ENCODE measurements at regions not wholly inside any gene's neighbourhood (a gene's known extent, or its start where the extent isn't known, plus 50 kb on each side); places are given as distances from the start of the nearest gene placed in this dataset.

GRCh38 chr9:1490341-1491232 lies 440.4 kb downstream of the DMRT2 start:
- no peak for DNase-seq (ENCODE audit: low read depth in 2 of 2)

GRCh38 chr9:1492156-1492555 lies 442.0 kb downstream of the DMRT2 start:
- no peak for DNase-seq (ENCODE audit: low read depth in 2 of 2)

GRCh38 chr9:1495282-1496030 lies 445.3 kb downstream of the DMRT2 start:
- DNase-seq (ENCODE audit: low read depth in 2 of 2): no peak

- no peak for DNase-seq (ENCODE audit: low read depth in 2 of 2)
Measured at GRCh38 chr9:1505489-1505888, 455.3 kb downstream of the DMRT2 start.

- no peak for DNase-seq (ENCODE audit: low read depth in 2 of 2)
Measured at GRCh38 chr9:1510712-1511111, 460.6 kb downstream of the DMRT2 start.

- no peak for DNase-seq (ENCODE audit: low read depth in 2 of 2)
Measured at GRCh38 chr9:1513105-1513504, 462.9 kb downstream of the DMRT2 start.

GRCh38 chr9:1514250-1514649 lies 464.1 kb downstream of the DMRT2 start:
- DNase-seq (ENCODE audit: low read depth in 2 of 2): no peak

- DNase-seq (ENCODE audit: low read depth in 2 of 2): no peak
Measured at GRCh38 chr9:1514776-1515363, 464.7 kb downstream of the DMRT2 start.

GRCh38 chr9:1515557-1515956 lies 465.4 kb downstream of the DMRT2 start:
- no peak for DNase-seq (ENCODE audit: low read depth in 2 of 2)

GRCh38 chr9:1521547-1521946 lies 471.4 kb downstream of the DMRT2 start:
- no peak for DNase-seq (ENCODE audit: low read depth in 2 of 2)

GRCh38 chr9:1522219-1522767 lies 472.1 kb downstream of the DMRT2 start:
- no peak for DNase-seq (ENCODE audit: low read depth in 2 of 2)

- DNase-seq (ENCODE audit: low read depth in 2 of 2): no peak
Measured at GRCh38 chr9:1528456-1528855, 478.3 kb downstream of the DMRT2 start.

GRCh38 chr9:1530696-1531095 lies 480.5 kb downstream of the DMRT2 start:
- DNase-seq (ENCODE audit: low read depth in 2 of 2): no peak

GRCh38 chr9:1531424-1531823 lies 481.3 kb downstream of the DMRT2 start:
- no peak for DNase-seq (ENCODE audit: low read depth in 2 of 2)

GRCh38 chr9:1532171-1532570 lies 482.0 kb downstream of the DMRT2 start:
- DNase-seq (ENCODE audit: low read depth in 2 of 2): no peak

- no peak for DNase-seq (ENCODE audit: low read depth in 2 of 2)
Measured at GRCh38 chr9:1535051-1535450, 480.1 kb upstream of the SMARCA2 start.

- DNase-seq (ENCODE audit: low read depth in 2 of 2): no peak
Measured at GRCh38 chr9:1535599-1535998, 479.5 kb upstream of the SMARCA2 start.

GRCh38 chr9:1536522-1537170 lies 478.5 kb upstream of the SMARCA2 start:
- no peak for DNase-seq (ENCODE audit: low read depth in 2 of 2)

- no peak for DNase-seq (ENCODE audit: low read depth in 2 of 2)
Measured at GRCh38 chr9:1538301-1538700, 476.8 kb upstream of the SMARCA2 start.

- DNase-seq (ENCODE audit: low read depth in 2 of 2): no peak
Measured at GRCh38 chr9:1539216-1539615, 475.9 kb upstream of the SMARCA2 start.

GRCh38 chr9:1550636-1551035 lies 464.5 kb upstream of the SMARCA2 start:
- DNase-seq (ENCODE audit: low read depth in 2 of 2): no peak
